ENCODE measurements at regions not wholly inside any gene's neighbourhood (a gene's known extent, or its start where the extent isn't known, plus 50 kb on each side); places are given as distances from the start of the nearest gene placed in this dataset.

- Histone ChIP-seq H3K4me1 (ENCODE audit: control insufficient read depth, insufficient read depth, low read length) (no peaks in the 10 kb centered on the region), H3K4me3 (ENCODE audit: low read length in 2 of 2) (no peak overlapping the region), H3K36me3 (ENCODE audit: control insufficient read depth in 2 of 2, insufficient read depth in 2 of 2, low read length in 2 of 2) (no peaks in the 10 kb centered on the region), H3K9me3 (ENCODE audit: control insufficient read depth in 2 of 2, low read length in 2 of 2) (no peaks in the 10 kb centered on the region), H3K27ac (ENCODE audit: low read length) (no peak overlapping the region), H3K27me3 (ENCODE audit: control insufficient read depth in 1 of 2, insufficient read depth in 2 of 2, low read length in 2 of 2) (no peaks in the 10 kb centered on the region), H3K9ac (ENCODE audit: low read length in 2 of 2) (no peak overlapping the region)
Observed at GRCh38 chr12:116463366-116463765, 95.8 kb upstream of the MAP1LC3B2 start.

- Histone ChIP-seq H3K27ac (ENCODE audit: low read length) (no peak overlapping the region), H3K9me3 (ENCODE audit: control insufficient read depth in 2 of 2, low read length in 2 of 2) (no peaks in the 10 kb centered on the region), H3K9ac (ENCODE audit: low read length in 2 of 2) (no peak overlapping the region), H3K4me3 (ENCODE audit: low read length in 2 of 2) (no peak overlapping the region), H3K27me3 (ENCODE audit: control insufficient read depth in 1 of 2, insufficient read depth in 2 of 2, low read length in 2 of 2) (no peaks in the 10 kb centered on the region), H3K36me3 (ENCODE audit: control insufficient read depth in 2 of 2, insufficient read depth in 2 of 2, low read length in 2 of 2) (no peaks in the 10 kb centered on the region), H3K4me1 (ENCODE audit: control insufficient read depth, insufficient read depth, low read length) (no peaks in the 10 kb centered on the region)
Observed at GRCh38 chr12:116465407-116465806, 93.8 kb upstream of the MAP1LC3B2 start.

GRCh38 chr12:116465856-116466255 is 93.3 kb upstream of the MAP1LC3B2 start:
- Histone ChIP-seq H3K9me3 (ENCODE audit: control insufficient read depth in 2 of 2, low read length in 2 of 2) (no peaks in the 10 kb centered on the region), H3K9ac (ENCODE audit: low read length in 2 of 2) (no peak overlapping the region), H3K4me1 (ENCODE audit: control insufficient read depth, insufficient read depth, low read length) (no peaks in the 10 kb centered on the region), H3K36me3 (ENCODE audit: control insufficient read depth in 2 of 2, insufficient read depth in 2 of 2, low read length in 2 of 2) (no peaks in the 10 kb centered on the region), H3K27ac (ENCODE audit: low read length) (no peak overlapping the region), H3K27me3 (ENCODE audit: control insufficient read depth in 1 of 2, insufficient read depth in 2 of 2, low read length in 2 of 2) (no peaks in the 10 kb centered on the region), H3K4me3 (ENCODE audit: low read length in 2 of 2) (no peak overlapping the region)

- no peaks in the 10 kb centered on the region for H3K27me3 ChIP-seq (ENCODE audit: control insufficient read depth in 1 of 2, insufficient read depth in 2 of 2, low read length in 2 of 2)
- no peak overlapping the region for H3K27ac ChIP-seq (ENCODE audit: low read length)
- H3K4me3 ChIP-seq (ENCODE audit: low read length in 2 of 2), result no peak overlapping the region
- H3K9me3 ChIP-seq (ENCODE audit: control insufficient read depth in 2 of 2, low read length in 2 of 2), result no peaks in the 10 kb centered on the region
- no peaks in the 10 kb centered on the region for H3K36me3 ChIP-seq (ENCODE audit: control insufficient read depth in 2 of 2, insufficient read depth in 2 of 2, low read length in 2 of 2)
- H3K4me1 ChIP-seq (ENCODE audit: control insufficient read depth, insufficient read depth, low read length), result no peaks in the 10 kb centered on the region
- H3K9ac ChIP-seq (ENCODE audit: low read length in 2 of 2), result no peak overlapping the region
Observed at GRCh38 chr12:116466536-116466935, 92.6 kb upstream of the MAP1LC3B2 start.

- Histone ChIP-seq H3K27ac (ENCODE audit: low read length) (no peak overlapping the region), H3K9me3 (ENCODE audit: control insufficient read depth in 2 of 2, low read length in 2 of 2) (peaks cover 0 to 3% of the 10 kb centered on the region in 2 donors), H3K27me3 (ENCODE audit: control insufficient read depth in 1 of 2, insufficient read depth in 2 of 2, low read length in 2 of 2) (no peaks in the 10 kb centered on the region), H3K4me1 (ENCODE audit: control insufficient read depth, insufficient read depth, low read length) (no peaks in the 10 kb centered on the region), H3K4me3 (ENCODE audit: low read length in 2 of 2) (no peak overlapping the region), H3K36me3 (ENCODE audit: control insufficient read depth in 2 of 2, insufficient read depth in 2 of 2, low read length in 2 of 2) (no peaks in the 10 kb centered on the region), H3K9ac (ENCODE audit: low read length in 2 of 2) (no peak overlapping the region)
Observed at GRCh38 chr12:116469344-116469743, 89.8 kb upstream of the MAP1LC3B2 start.

- H3K4me1 ChIP-seq (ENCODE audit: control insufficient read depth, insufficient read depth, low read length), result no peaks in the 10 kb centered on the region
- no peak overlapping the region for H3K4me3 ChIP-seq (ENCODE audit: low read length in 2 of 2)
- H3K9ac ChIP-seq (ENCODE audit: low read length in 2 of 2), result no peak overlapping the region
- H3K27me3 ChIP-seq (ENCODE audit: control insufficient read depth in 1 of 2, insufficient read depth in 2 of 2, low read length in 2 of 2), result no peaks in the 10 kb centered on the region
- no peak overlapping the region for H3K27ac ChIP-seq (ENCODE audit: low read length)
- H3K9me3 ChIP-seq (ENCODE audit: control insufficient read depth in 2 of 2, low read length in 2 of 2), result peaks cover 11% of the 10 kb centered on the region in 2 donors
- H3K36me3 ChIP-seq (ENCODE audit: control insufficient read depth in 2 of 2, insufficient read depth in 2 of 2, low read length in 2 of 2), result no peaks in the 10 kb centered on the region
Observed at GRCh38 chr12:116471544-116471943, 87.6 kb upstream of the MAP1LC3B2 start.

- H3K4me3 ChIP-seq (ENCODE audit: low read length in 2 of 2), result no peak overlapping the region
- H3K9ac ChIP-seq (ENCODE audit: low read length in 2 of 2), result no peak overlapping the region
- no peaks in the 10 kb centered on the region for H3K27me3 ChIP-seq (ENCODE audit: control insufficient read depth in 1 of 2, insufficient read depth in 2 of 2, low read length in 2 of 2)
- H3K9me3 ChIP-seq (ENCODE audit: control insufficient read depth in 2 of 2, low read length in 2 of 2), result peaks cover 13 to 14% of the 10 kb centered on the region in 2 donors
- no peaks in the 10 kb centered on the region for H3K4me1 ChIP-seq (ENCODE audit: control insufficient read depth, insufficient read depth, low read length)
- no peak overlapping the region for H3K27ac ChIP-seq (ENCODE audit: low read length)
- no peaks in the 10 kb centered on the region for H3K36me3 ChIP-seq (ENCODE audit: control insufficient read depth in 2 of 2, insufficient read depth in 2 of 2, low read length in 2 of 2)
Observed at GRCh38 chr12:116472193-116472592, 87.0 kb upstream of the MAP1LC3B2 start.

GRCh38 chr12:116473416-116473815 is 85.8 kb upstream of the MAP1LC3B2 start:
- no peaks in the 10 kb centered on the region for H3K27me3 ChIP-seq (ENCODE audit: control insufficient read depth in 1 of 2, insufficient read depth in 2 of 2, low read length in 2 of 2)
- peaks cover 13 to 14% of the 10 kb centered on the region in 2 donors for H3K9me3 ChIP-seq (ENCODE audit: control insufficient read depth in 2 of 2, low read length in 2 of 2)
- no peak overlapping the region for H3K27ac ChIP-seq (ENCODE audit: low read length)

GRCh38 chr12:116474331-116474730 is 84.8 kb upstream of the MAP1LC3B2 start:
- Histone ChIP-seq H3K9me3 (ENCODE audit: control insufficient read depth in 2 of 2, low read length in 2 of 2) (peaks cover 13 to 14% of the 10 kb centered on the region in 2 donors), H3K27ac (ENCODE audit: low read length) (no peak overlapping the region), H3K36me3 (ENCODE audit: control insufficient read depth in 2 of 2, insufficient read depth in 2 of 2, low read length in 2 of 2) (no peaks in the 10 kb centered on the region), H3K27me3 (ENCODE audit: control insufficient read depth in 1 of 2, insufficient read depth in 2 of 2, low read length in 2 of 2) (no peaks in the 10 kb centered on the region), H3K4me1 (ENCODE audit: control insufficient read depth, insufficient read depth, low read length) (no peaks in the 10 kb centered on the region), H3K4me3 (ENCODE audit: low read length in 2 of 2) (no peak overlapping the region), H3K9ac (ENCODE audit: low read length in 2 of 2) (no peak overlapping the region)

More at GRCh38 chr12:116473416-116473815, 85.8 kb upstream of the MAP1LC3B2 start:
- H3K9ac ChIP-seq (ENCODE audit: low read length in 2 of 2), result no peak overlapping the region
- H3K4me3 ChIP-seq (ENCODE audit: low read length in 2 of 2), result no peak overlapping the region
- no peaks in the 10 kb centered on the region for H3K4me1 ChIP-seq (ENCODE audit: control insufficient read depth, insufficient read depth, low read length)
- H3K36me3 ChIP-seq (ENCODE audit: control insufficient read depth in 2 of 2, insufficient read depth in 2 of 2, low read length in 2 of 2), result no peaks in the 10 kb centered on the region

- H3K27me3 ChIP-seq (ENCODE audit: control insufficient read depth in 1 of 2, insufficient read depth in 2 of 2, low read length in 2 of 2), result no peaks in the 10 kb centered on the region
- H3K9ac ChIP-seq (ENCODE audit: low read length in 2 of 2), result no peak overlapping the region
- no peaks in the 10 kb centered on the region for H3K36me3 ChIP-seq (ENCODE audit: control insufficient read depth in 2 of 2, insufficient read depth in 2 of 2, low read length in 2 of 2)
- peaks cover 13 to 14% of the 10 kb centered on the region in 2 donors for H3K9me3 ChIP-seq (ENCODE audit: control insufficient read depth in 2 of 2, low read length in 2 of 2)
- H3K27ac ChIP-seq (ENCODE audit: low read length), result no peak overlapping the region
- no peak overlapping the region for H3K4me3 ChIP-seq (ENCODE audit: low read length in 2 of 2)
- H3K4me1 ChIP-seq (ENCODE audit: control insufficient read depth, insufficient read depth, low read length), result no peaks in the 10 kb centered on the region
Observed at GRCh38 chr12:116474899-116475298, 84.3 kb upstream of the MAP1LC3B2 start.

- H3K9ac ChIP-seq (ENCODE audit: low read length in 2 of 2), result no peak overlapping the region
- no peaks in the 10 kb centered on the region for H3K4me1 ChIP-seq (ENCODE audit: control insufficient read depth, insufficient read depth, low read length)
- no peak overlapping the region for H3K27ac ChIP-seq (ENCODE audit: low read length)
- no peaks in the 10 kb centered on the region for H3K36me3 ChIP-seq (ENCODE audit: control insufficient read depth in 2 of 2, insufficient read depth in 2 of 2, low read length in 2 of 2)
- H3K4me3 ChIP-seq (ENCODE audit: low read length in 2 of 2), result no peak overlapping the region
- peaks cover 13 to 14% of the 10 kb centered on the region in 2 donors for H3K9me3 ChIP-seq (ENCODE audit: control insufficient read depth in 2 of 2, low read length in 2 of 2)
- peaks cover 0 to 2% of the 10 kb centered on the region in 2 donors for H3K27me3 ChIP-seq (ENCODE audit: control insufficient read depth in 1 of 2, insufficient read depth in 2 of 2, low read length in 2 of 2)
Observed at GRCh38 chr12:116476227-116476822, 82.9 kb upstream of the MAP1LC3B2 start.
